ENCODE measurements at regions not wholly inside any gene's neighbourhood (a gene's known extent, or its start where the extent isn't known, plus 50 kb on each side); places are given as distances from the start of the nearest gene placed in this dataset.

GRCh38 chr3:177374323-177374722, 177.0 kb upstream of the TBL1XR1 start:
- Histone ChIP-seq H2BK12ac (ENCODE audit: low read depth, low read length) (no peak overlapping the region), H2BK20ac (ENCODE audit: low read length) (no peak overlapping the region), H4K20me1 (replicated peaks in 1 of 2; ENCODE audit: control insufficient read depth in 1 of 2, insufficient read depth in 2 of 2, low read length in 2 of 2) (no peaks in the 10 kb centered on the region), H2BK5ac (ENCODE audit: low read depth, low read length) (no peak overlapping the region), H3K4me1 (replicated peaks in 1 of 4; ENCODE audit: control insufficient read depth in 3 of 4, insufficient read depth in 4 of 4, low read length in 3 of 4) (no peaks in the 10 kb centered on the region), H3K4ac (replicated peaks; ENCODE audit: insufficient read length, low read depth, low read length) (no peak overlapping the region), H3K23me2 (ENCODE audit: low read depth, low read length) (no peaks in the 10 kb centered on the region), H3K18ac (ENCODE audit: extremely low read depth, low read length) (no peak overlapping the region), H3K79me1 (ENCODE audit: low read depth, low read length) (no peaks in the 10 kb centered on the region), H3K4me3 (ENCODE audit: extremely low read depth in 1 of 4, insufficient read depth in 2 of 4, low read depth in 3 of 4, low read length in 4 of 4) (no peak overlapping the region), H3K23ac (ENCODE audit: insufficient read length) (no peak overlapping the region), H4K5ac (ENCODE audit: insufficient read length, low read depth, low read length) (no peak overlapping the region), H3K56ac (replicated peaks; ENCODE audit: insufficient read length, low read depth, low read length) (no peak overlapping the region), H2AFZ (ENCODE audit: low read length) (no peak overlapping the region), H2BK15ac (ENCODE audit: low read length) (no peak overlapping the region), H2AK5ac (ENCODE audit: low read depth, low read length) (no peak overlapping the region), H4K8ac (ENCODE audit: extremely low read depth, insufficient read depth, low read length) (no peak overlapping the region), H3K27me3 (replicated peaks in 1 of 4; ENCODE audit: control insufficient read depth in 3 of 4, extremely low read depth in 1 of 4, insufficient read depth in 3 of 4, low read length in 3 of 4) (no peaks in the 10 kb centered on the region), H3K36me3 (ENCODE audit: control insufficient read depth in 2 of 4, insufficient read depth in 4 of 4, low read length in 3 of 4) (no peaks in the 10 kb centered on the region), H3K9me3 (ENCODE audit: insufficient read depth in 2 of 2, low read depth in 1 of 2, low read length in 1 of 2) (no peaks in the 10 kb centered on the region), H3K79me2 (ENCODE audit: control insufficient read depth in 1 of 2, insufficient read depth in 2 of 2, low read length in 2 of 2) (no peaks in the 10 kb centered on the region), H2BK120ac (replicated peaks; ENCODE audit: low read depth, low read length) (no peak overlapping the region), H3K4me2 (ENCODE audit: insufficient read depth in 1 of 2, low read depth in 2 of 2, low read length in 2 of 2) (no peak overlapping the region), H3K14ac (ENCODE audit: insufficient read length) (no peak overlapping the region), H3K9ac (replicated peaks in 1 of 4; ENCODE audit: extremely low read depth in 1 of 4, low read depth in 3 of 4, low read length in 3 of 4) (no peak overlapping the region), H4K91ac (replicated peaks; ENCODE audit: insufficient read length, low read length) (no peak overlapping the region), H3K27ac (ENCODE audit: low read depth, low read length) (no peak overlapping the region)
- ChIA-PET CTCF (ENCODE audit: partially characterized antibody) (no interaction called here), POLR2A (ENCODE audit: partially characterized antibody) (no interaction called here)
- 94% methylated on average over 3 of the region's 3 CpGs; no CpG with 5 or more reads in 1 of the 2 experiments for WGBS, 2 experiments (ENCODE audit: extremely low coverage in 1 of 2, insufficient coverage in 1 of 2, insufficient read length in 1 of 2, insufficient replicate concordance in 2 of 2, low coverage in 1 of 2, low lambda C conversion rate in 2 of 2, missing lambda C conversion rate in 1 of 2)
- no peak for FAIRE-seq
- DNase-seq (ENCODE audit: low read depth in 1 of 2, low spot score in 2 of 2) = no peak
- no peak for TF ChIP-seq TAF1 (IDR thresholded peaks at IDR 0.05; ENCODE audit: low read depth, low read length)
- no peak for TF ChIP-seq E2F6 (IDR thresholded peaks at IDR 0.05)
- TF ChIP-seq ZNF274 (IDR thresholded peaks at IDR 0.05; ENCODE audit: borderline replicate concordance, extremely low read depth, low read length) = no peak
- no peak for TF ChIP-seq BCL11A (IDR thresholded peaks at IDR 0.05; ENCODE audit: low read depth in 2 of 2, low read length in 2 of 2)
- no peak for TF ChIP-seq ATF3 (IDR thresholded peaks at IDR 0.05; ENCODE audit: insufficient read depth, low read depth, low read length)
